ENCODE measurements at regions not wholly inside any gene's neighbourhood (a gene's known extent, or its start where the extent isn't known, plus 50 kb on each side); places are given as distances from the start of the nearest gene placed in this dataset.

- Histone ChIP-seq H3K36me3 (ENCODE audit: control insufficient read depth in 2 of 3, insufficient read depth in 3 of 3, low read length in 3 of 3) (no peaks in the 10 kb centered on the region), H3K27ac (ENCODE audit: low read depth in 2 of 2, low read length in 2 of 2) (no peak overlapping the region), H3K4me3 (ENCODE audit: low read length in 3 of 3) (no peak overlapping the region), H3K4me1 (ENCODE audit: control insufficient read depth in 2 of 3, insufficient read depth in 2 of 3, low read depth in 1 of 3, low read length in 3 of 3) (no peaks in the 10 kb centered on the region), H3K9ac (ENCODE audit: low read length in 3 of 3) (no peak overlapping the region), H3K9me3 (ENCODE audit: control insufficient read depth in 2 of 3, insufficient read depth in 1 of 3, low read length in 3 of 3) (no peaks in the 10 kb centered on the region), H3K27me3 (ENCODE audit: control insufficient read depth, insufficient read depth, low read length) (no peaks in the 10 kb centered on the region)
- DNase-seq (no peak), FAIRE-seq (no peak)
- TF ChIP-seq CTCF (IDR thresholded peaks at IDR 0.05; ENCODE audit: borderline replicate concordance, extremely low read depth, insufficient read depth), result no peak
- intact Hi-C loops (cut with DNase I), result no loop called here
These were observed 513.2 kb upstream of the ADGRL2 start for GRCh38 chr1:81287411-81288080.

- FAIRE-seq, result no peak
- DNase-seq, result no peak
- TF ChIP-seq CTCF (IDR thresholded peaks at IDR 0.05; ENCODE audit: borderline replicate concordance, extremely low read depth, insufficient read depth), result no peak
- no peak overlapping the region for H3K4me3 ChIP-seq (ENCODE audit: low read length in 3 of 3)
- no peaks in the 10 kb centered on the region for H3K27me3 ChIP-seq (ENCODE audit: control insufficient read depth, insufficient read depth, low read length)
- no peaks in the 10 kb centered on the region for H3K4me1 ChIP-seq (ENCODE audit: control insufficient read depth in 2 of 3, insufficient read depth in 2 of 3, low read depth in 1 of 3, low read length in 3 of 3)
- no peaks in the 10 kb centered on the region for H3K36me3 ChIP-seq (ENCODE audit: control insufficient read depth in 2 of 3, insufficient read depth in 3 of 3, low read length in 3 of 3)
- intact Hi-C loops (cut with DNase I), result no loop called here
- no peak overlapping the region for H3K9ac ChIP-seq (ENCODE audit: low read length in 3 of 3)
- no peak overlapping the region for H3K27ac ChIP-seq (ENCODE audit: low read depth in 2 of 2, low read length in 2 of 2)
- H3K9me3 ChIP-seq (ENCODE audit: control insufficient read depth in 2 of 3, insufficient read depth in 1 of 3, low read length in 3 of 3), result no peaks in the 10 kb centered on the region
These were observed 530.7 kb upstream of the ADGRL2 start for GRCh38 chr1:81270051-81270450.

DNA sequence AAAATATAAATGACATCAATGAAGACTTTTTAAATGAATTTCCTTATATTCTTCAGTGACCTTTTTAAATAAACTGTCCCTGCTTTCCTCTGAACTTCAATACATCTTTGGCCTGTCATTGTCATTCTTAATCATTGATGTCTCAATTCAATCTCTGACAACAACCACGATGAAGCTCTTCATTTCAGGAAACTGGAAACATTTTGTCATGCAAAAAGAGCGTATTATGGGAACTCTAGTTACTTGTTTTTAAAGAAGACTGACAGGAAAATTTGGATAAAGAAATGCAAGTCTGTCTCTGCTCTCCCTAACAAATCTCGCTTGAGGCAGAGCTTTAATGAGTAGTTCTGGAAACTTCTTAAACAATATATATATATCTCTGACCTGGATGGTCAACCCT is 535.8 kb upstream of the ADGRL2 start:
- Histone ChIP-seq H3K36me3 (ENCODE audit: control insufficient read depth in 2 of 3, insufficient read depth in 3 of 3, low read length in 3 of 3) (no peaks in the 10 kb centered on the region), H3K4me1 (ENCODE audit: control insufficient read depth in 2 of 3, insufficient read depth in 2 of 3, low read depth in 1 of 3, low read length in 3 of 3) (no peaks in the 10 kb centered on the region), H3K9ac (ENCODE audit: low read length in 3 of 3) (no peak overlapping the region), H3K4me3 (ENCODE audit: low read length in 3 of 3) (no peak overlapping the region), H3K27ac (ENCODE audit: low read depth in 2 of 2, low read length in 2 of 2) (no peak overlapping the region), H3K9me3 (ENCODE audit: control insufficient read depth in 2 of 3, insufficient read depth in 1 of 3, low read length in 3 of 3) (no peaks in the 10 kb centered on the region), H3K27me3 (ENCODE audit: control insufficient read depth, insufficient read depth, low read length) (no peaks in the 10 kb centered on the region)
- intact Hi-C loops (cut with DNase I), result no loop called here
- no peak for TF ChIP-seq CTCF (IDR thresholded peaks at IDR 0.05; ENCODE audit: borderline replicate concordance, extremely low read depth, insufficient read depth)
- DNase-seq (no peak), FAIRE-seq (no peak)

Measured in kidney (tissue), 13 donors.